HCT116 (cell line): ENCODE measurements at regions not wholly inside any gene's neighbourhood (a gene's known extent, or its start where the extent isn't known, plus 50 kb on each side); places are given as distances from the start of the nearest gene placed in this dataset.

Source experiments
- ATAC-seq: fragments of 200-7000 bp; cut with Tn5 transposase; 2 replicates; pipeline ENCODE4 v1.9.1; 2020; ENCODE audit warnings: mild to moderate bottlenecking, moderate library complexity
- BruUV-seq: library from RNA; stranded (reverse); fragments of 400-500 nt; replicated peaks from 2 replicates; lab custom pipeline; 2021; lab: Mats Ljungman, UMichigan
- CTCF ChIA-PET: fragments of 300-600 bp; sonication (Branson Sonifier 250); formaldehyde crosslinking; loops from one replicate; lab custom pipeline; 2021; ENCODE audit warnings: antibody characterized with exemption; lab: Charles Lee
- POLR2A ChIA-PET: fragments of 300-600, 350-600 bp; sonication (Branson Sonifier 250); formaldehyde crosslinking; loops from one replicate; lab custom pipeline; 2021; ENCODE audit warnings: antibody characterized with exemption; lab: Charles Lee
- RAD21 ChIA-PET, 2 experiments: fragments of 300-600 bp; sonication (Branson Sonifier 250); formaldehyde crosslinking; loops; one replicate each; lab custom pipeline; 2023; ENCODE audit warnings: low total read pairs in 2 of 2; ENCODE audit not compliant: uncharacterized antibody in 2 of 2, unreplicated experiment in 2 of 2, low non-redundant PET in 1 of 2; lab: Charles Lee
- DNase-seq: peaks from one replicate; pipeline ENCODE4 v3.0.0-alpha.2; 2010; ENCODE audit warnings: low read depth, low spot score
- H2AFZ ChIP-seq: fragments of 200-600 bp; shearing (Covaris generic), sonication (generic); 2 replicates; pipeline ENCODE4 v1.6.1; 2017; ENCODE audit warnings: low read depth, mixed run types, mixed read lengths, antibody characterized with exemption, low read length; ENCODE audit not compliant: poor library complexity, severe bottlenecking
- H3K27ac ChIP-seq: 2 replicates; pipeline ENCODE4 v1.5.1; 2012; ENCODE audit warnings: low read depth, low read length
- H3K27me3 ChIP-seq: fragments of 200-600 bp; sonication (generic); 2 replicates; pipeline ENCODE4 v1.6.1; 2016; ENCODE audit warnings: mixed run types, low read length, mixed read lengths; ENCODE audit not compliant: insufficient read depth
- H3K36me3 ChIP-seq, 2 experiments: fragments of 200-500 bp in 1 of 2; fragments of 200-600 bp in 1 of 2; sonication (Bioruptor generic) in 1 of 2; sonication (generic) in 1 of 2; 2 replicates each; pipeline versions ENCODE4 v1.5.1 to v1.6.1; 2014 to 2016; ENCODE audit warnings: low read length in 2 of 2, inconsistent platforms in 1 of 2, mixed read lengths in 1 of 2, mixed run types in 1 of 2; ENCODE audit not compliant: insufficient read depth in 2 of 2, control insufficient read depth in 1 of 2
- H3K4me1 ChIP-seq, 2 experiments: fragments of 200-600 bp in 1 of 2; sonication (generic) in 1 of 2; 2 replicates each; pipeline versions ENCODE4 v1.5.1 to v1.6.1; 2012 to 2017; ENCODE audit warnings: low read length in 2 of 2, inconsistent platforms in 1 of 2, mild to moderate bottlenecking in 1 of 2, mixed read lengths in 1 of 2, mixed run types in 1 of 2, moderate library complexity in 1 of 2; ENCODE audit not compliant: insufficient read depth in 2 of 2, control insufficient read depth in 1 of 2
- H3K4me2 ChIP-seq: fragments of 200-600 bp; sonication (generic); 2 replicates; pipeline ENCODE4 v1.6.1; 2017; ENCODE audit warnings: mixed run types, low read length, mixed read lengths
- H3K4me3 ChIP-seq, 2 experiments: fragments of 200-600 bp in 1 of 2; sonication (generic) in 1 of 2; replicated peaks in 1 of 2; 2 replicates each; pipeline ENCODE4 v1.5.1; 2011 to 2016; ENCODE audit warnings: low read length in 2 of 2, control low read depth in 1 of 2, low read depth in 1 of 2, mild to moderate bottlenecking in 1 of 2, mixed read lengths in 1 of 2, mixed run types in 1 of 2
- H3K79me2 ChIP-seq: fragments of 200-600 bp; sonication (generic); 2 replicates; pipeline ENCODE4 v1.6.1; 2017; ENCODE audit warnings: mild to moderate bottlenecking, mixed run types, low read length, moderate library complexity, mixed read lengths; ENCODE audit not compliant: insufficient read depth
- H3K9ac ChIP-seq: fragments of 200-600 bp; sonication (generic); 2 replicates; pipeline ENCODE4 v1.6.1; 2016; ENCODE audit warnings: low read length, mixed read lengths
- H3K9me2 ChIP-seq: fragments of 200-600 bp; sonication (generic), shearing (Covaris generic); 2 replicates; pipeline ENCODE4 v1.6.1; 2017; ENCODE audit warnings: mixed run types, mild to moderate bottlenecking, moderate library complexity; ENCODE audit not compliant: insufficient read depth
- H3K9me3 ChIP-seq, 2 experiments: fragments of 200-500 bp in 1 of 2; fragments of 200-600 bp in 1 of 2; sonication (Bioruptor generic) in 1 of 2; sonication (generic) in 1 of 2; 2 replicates each; pipeline ENCODE4 v1.6.1; 2014 to 2017; ENCODE audit warnings: low read length in 2 of 2, mixed read lengths in 2 of 2, inconsistent platforms in 1 of 2, low read depth in 1 of 2, mild to moderate bottlenecking in 1 of 2, mixed run types in 1 of 2, moderate library complexity in 1 of 2; ENCODE audit not compliant: control insufficient read depth in 1 of 2, insufficient read depth in 1 of 2
- H4K20me1 ChIP-seq: fragments of 200-600 bp; sonication (generic), shearing (Covaris generic); 2 replicates; pipeline ENCODE4 v1.6.1; 2017; ENCODE audit warnings: mixed run types, mild to moderate bottlenecking, moderate library complexity; ENCODE audit not compliant: insufficient read depth
- CBX3 ChIP-seq: IDR thresholded peaks from 2 replicates; pipeline ENCODE4 v1.6.1; 2012; ENCODE audit warnings: low read depth
- CEBPB ChIP-seq: IDR thresholded peaks from 2 replicates; pipeline ENCODE4 v1.6.1; 2012; ENCODE audit warnings: low read depth
- ELF1 ChIP-seq: IDR thresholded peaks from 2 replicates; pipeline ENCODE4 v1.6.1; 2012; ENCODE audit warnings: low read depth, borderline replicate concordance
- EZH2 ChIP-seq: fragments of 200-600 bp; sonication (generic); IDR thresholded peaks from 2 replicates; pipeline ENCODE4 v1.6.1; 2017; ENCODE audit warnings: antibody characterized with exemption, mixed run types
- FOSL1 ChIP-seq: IDR thresholded peaks from 2 replicates; pipeline ENCODE4 v1.6.1; 2012; ENCODE audit warnings: low read depth
- JUND ChIP-seq: IDR thresholded peaks from 2 replicates; pipeline ENCODE4 v1.6.1; 2012
- POLR2AphosphoS5 ChIP-seq: IDR thresholded peaks from 2 replicates; pipeline ENCODE4 v1.6.1; 2011; ENCODE audit warnings: mild to moderate bottlenecking, low read depth, low read length, moderate library complexity
- RAD21 ChIP-seq: IDR thresholded peaks from 2 replicates; pipeline ENCODE4 v1.6.1; 2012; ENCODE audit warnings: low read depth, mild to moderate bottlenecking
- SP1 ChIP-seq: IDR thresholded peaks from 2 replicates; pipeline ENCODE4 v1.6.1; 2012; ENCODE audit warnings: low read depth
- TCF7L2 ChIP-seq: IDR thresholded peaks from 2 replicates; pipeline ENCODE4 v1.7.0; 2011; ENCODE audit warnings: borderline replicate concordance, inconsistent platforms; ENCODE audit not compliant: insufficient read depth, insufficient read length; ENCODE audit errors: extremely low read depth
- YY1 ChIP-seq: IDR thresholded peaks from 2 replicates; pipeline ENCODE4 v1.6.1; 2011; ENCODE audit warnings: low read length, low read depth, moderate library complexity, mild to moderate bottlenecking; ENCODE audit not compliant: insufficient replicate concordance; ENCODE audit errors: extremely low read depth
- ZFX ChIP-seq: fragments of 450-650 bp; IDR thresholded peaks from 2 replicates; pipeline ENCODE4 v1.6.1; 2017
- ZNF274 ChIP-seq: fragments of 200-500 bp; sonication (Bioruptor generic); IDR thresholded peaks from 2 replicates; pipeline ENCODE4 v1.6.1; 2014; ENCODE audit warnings: mild to moderate bottlenecking, low read depth, low read length, inconsistent platforms
- intact Hi-C: fragments of 100-400 bp; cut with micrococcal nuclease; formaldehyde crosslinking; loops from 2 replicates; pipeline ENCODE4 v1.10.0; 2022
- TF ChIP-seq, protein P1 (sequence below), 3 experiments: fragments of 200-600 bp in 1 of 3; sonication (generic) in 1 of 3; IDR thresholded peaks in 2 of 3; conservative IDR thresholded peaks in 1 of 3; 2 replicates each; pipeline ENCODE4 v1.5.1; 2012 to 2017; ENCODE audit warnings: low read depth in 2 of 3, low read length in 2 of 3, antibody characterized with exemption in 1 of 3, borderline replicate concordance in 1 of 3, control low read depth in 1 of 3, mild to moderate bottlenecking in 1 of 3, mixed read lengths in 1 of 3, mixed run types in 1 of 3, moderate library complexity in 1 of 3; ENCODE audit not compliant: insufficient read depth in 1 of 3
- TF ChIP-seq, protein P2 (sequence below): IDR thresholded peaks from 2 replicates; pipeline ENCODE4 v1.6.1; 2012

DNA sequence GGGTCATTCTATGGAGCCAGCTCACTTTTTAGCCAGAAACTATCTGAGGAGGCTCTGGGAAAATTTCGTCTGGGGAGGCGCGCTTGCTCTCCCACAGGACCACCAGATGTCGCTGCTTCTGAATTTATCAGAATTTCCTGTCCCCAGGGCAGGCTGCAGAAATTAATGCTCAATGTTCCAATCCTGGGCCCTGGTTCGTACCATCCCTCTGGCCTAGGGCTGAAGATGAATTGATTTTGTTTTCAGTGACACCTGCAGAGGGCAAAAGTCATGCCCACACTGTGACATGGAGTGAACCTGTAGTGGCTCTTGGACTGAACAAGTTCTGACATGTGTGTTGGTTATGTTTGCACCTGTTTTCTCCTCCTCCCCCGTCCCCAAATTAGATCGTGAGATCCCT lies 482.6 kb downstream of the NPIPA7 start:
- H4K20me1 ChIP-seq: no peaks in the 10 kb centered on the region
- H3K36me3 ChIP-seq: no peaks in the 10 kb centered on the region
- no peaks in the 10 kb centered on the region for H3K79me2 ChIP-seq
- TF ChIP-seq SP1 (no peak), ZFX (no peak), RAD21 (peak; percentile 57), POLR2AphosphoS5 (no peak), ELF1 (no peak), JUND (no peak), EZH2 (no peak), CEBPB (no peak), FOSL1 (no peak), CBX3 (no peak), YY1 (no peak), TCF7L2 (no peak), ZNF274 (no peak)
- TF ChIP-seq, protein P1, sequence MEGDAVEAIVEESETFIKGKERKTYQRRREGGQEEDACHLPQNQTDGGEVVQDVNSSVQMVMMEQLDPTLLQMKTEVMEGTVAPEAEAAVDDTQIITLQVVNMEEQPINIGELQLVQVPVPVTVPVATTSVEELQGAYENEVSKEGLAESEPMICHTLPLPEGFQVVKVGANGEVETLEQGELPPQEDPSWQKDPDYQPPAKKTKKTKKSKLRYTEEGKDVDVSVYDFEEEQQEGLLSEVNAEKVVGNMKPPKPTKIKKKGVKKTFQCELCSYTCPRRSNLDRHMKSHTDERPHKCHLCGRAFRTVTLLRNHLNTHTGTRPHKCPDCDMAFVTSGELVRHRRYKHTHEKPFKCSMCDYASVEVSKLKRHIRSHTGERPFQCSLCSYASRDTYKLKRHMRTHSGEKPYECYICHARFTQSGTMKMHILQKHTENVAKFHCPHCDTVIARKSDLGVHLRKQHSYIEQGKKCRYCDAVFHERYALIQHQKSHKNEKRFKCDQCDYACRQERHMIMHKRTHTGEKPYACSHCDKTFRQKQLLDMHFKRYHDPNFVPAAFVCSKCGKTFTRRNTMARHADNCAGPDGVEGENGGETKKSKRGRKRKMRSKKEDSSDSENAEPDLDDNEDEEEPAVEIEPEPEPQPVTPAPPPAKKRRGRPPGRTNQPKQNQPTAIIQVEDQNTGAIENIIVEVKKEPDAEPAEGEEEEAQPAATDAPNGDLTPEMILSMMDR (IDR thresholded peaks at IDR 0.05 in 2 of 3, conservative IDR thresholded peaks at IDR 0.05 in 1 of 3; ENCODE audit: borderline replicate concordance in 1 of 3, insufficient read depth in 1 of 3, low read depth in 2 of 3, low read length in 2 of 3): peak; percentile 28 to 64 (median 63); a peak in 4 of 6 replicates
- TF ChIP-seq, protein P2, sequence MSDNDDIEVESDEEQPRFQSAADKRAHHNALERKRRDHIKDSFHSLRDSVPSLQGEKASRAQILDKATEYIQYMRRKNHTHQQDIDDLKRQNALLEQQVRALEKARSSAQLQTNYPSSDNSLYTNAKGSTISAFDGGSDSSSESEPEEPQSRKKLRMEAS: no peak
- TF ChIP-seq, all 23 proteins: peak for 2
- no peaks in the 10 kb centered on the region for H3K9me3 ChIP-seq
- no peak overlapping the region for H2AFZ ChIP-seq
- peaks cover 5% of the 10 kb centered on the region for H3K27me3 ChIP-seq
- no peak overlapping the region for H3K27ac ChIP-seq
- no peak overlapping the region for H3K9ac ChIP-seq
- H3K9me2 ChIP-seq: no peaks in the 10 kb centered on the region
- no peak overlapping the region for H3K4me3 ChIP-seq
- ChIA-PET RAD21 (no interaction called here), CTCF (interaction anchor here (0.6 to 1.4 kb wide), 3 partner anchors 10 to 14 kb away, joined by 3 read pairs; no protein-coding TSS in a partner anchor), POLR2A (no interaction called here)
- H3K4me1 ChIP-seq: no peaks in the 10 kb centered on the region
- peak; percentile 18 for DNase-seq
- intact Hi-C loops: loop anchor here (10.0 kb wide), 1 partner anchor 603 kb away; no protein-coding TSS in a partner anchor
- ATAC-seq: peak; percentile 70; the same call in 1 of the 2 replicates
- H3K4me2 ChIP-seq: no peak overlapping the region
- no TSS peak for BruUV-seq
